ENCODE measurements at regions not wholly inside any gene's neighbourhood (a gene's known extent, or its start where the extent isn't known, plus 50 kb on each side); places are given as distances from the start of the nearest gene placed in this dataset.

- 12% methylated on average over 3 of the region's 3 CpGs for WGBS (ENCODE audit: low lambda C conversion rate)
- CTCF ChIA-PET: interaction anchor here (1.3 kb wide), 1 partner anchor 13 kb away, joined by 3 read pairs; no protein-coding TSS in a partner anchor
Observed at GRCh38 chr2:16405551-16405950, 260.1 kb downstream of the CYRIA start.

More at GRCh38 chr2:16405551-16405950, 260.1 kb downstream of the CYRIA start:
- Histone ChIP-seq H2AFZ (ENCODE audit: low read depth) (no peak overlapping the region), H3K36me3 (replicated peaks in 1 of 2; ENCODE audit: control insufficient read depth in 1 of 2, insufficient read depth in 2 of 2, low read length in 1 of 2) (no peaks in the 10 kb centered on the region), H3K9me3 (no peaks in the 10 kb centered on the region; the same call in 1 of the 2 replicates), H3K27me3 (ENCODE audit: insufficient read depth) (no peaks in the 10 kb centered on the region), H3K4me3 (ENCODE audit: low read depth in 2 of 2, low read length in 1 of 2) (no peak overlapping the region), H4K20me1 (ENCODE audit: insufficient read depth) (no peaks in the 10 kb centered on the region), H3K9ac (no peak overlapping the region), H3F3A (replicated peaks; ENCODE audit: insufficient read depth) (no peaks in the 10 kb centered on the region), H3K27ac (ENCODE audit: low read depth in 2 of 2, low read length in 1 of 2) (no peak overlapping the region), H3K4me1 (ENCODE audit: control insufficient read depth in 1 of 2, insufficient read depth in 2 of 2, low read depth in 1 of 2, low read length in 1 of 2) (no peaks in the 10 kb centered on the region), H3K4me2 (no peak overlapping the region), H3K79me2 (ENCODE audit: insufficient read depth) (no peaks in the 10 kb centered on the region), H3K9me2 (no peaks in the 10 kb centered on the region)
- DNase-seq: no peak
- TF ChIP-seq SIN3A (IDR thresholded peaks at IDR 0.05; ENCODE audit: borderline replicate concordance, low read depth, low read length): no peak
- TF ChIP-seq GATA2 (CRISPR knock-in tag; IDR thresholded peaks at IDR 0.05): no peak
- TF ChIP-seq CTCF (IDR thresholded peaks at IDR 0.05): no peak
- no peak for TF ChIP-seq USF1 (IDR thresholded peaks at IDR 0.05; ENCODE audit: borderline replicate concordance, low read depth)
- TF ChIP-seq EP300 (IDR thresholded peaks at IDR 0.05; ENCODE audit: borderline replicate concordance in 1 of 2, low read depth in 1 of 2, low read length in 1 of 2): no peak
- no peak for TF ChIP-seq SMC3 (IDR thresholded peaks at IDR 0.05; ENCODE audit: low read depth, low read length)
- no peak for TF ChIP-seq MEF2A (IDR thresholded peaks at IDR 0.05; ENCODE audit: borderline replicate concordance, low read depth)
- TF ChIP-seq NRF1 (IDR thresholded peaks at IDR 0.05; ENCODE audit: low read depth, low read length): no peak
- TF ChIP-seq NFIC (IDR thresholded peaks at IDR 0.05; ENCODE audit: borderline replicate concordance): no peak
- TF ChIP-seq MAX (IDR thresholded peaks at IDR 0.05; ENCODE audit: low read depth): no peak
- TF ChIP-seq TAF1 (IDR thresholded peaks at IDR 0.05; ENCODE audit: borderline replicate concordance, low read depth, low read length): no peak
- no peak for TF ChIP-seq TEAD4 (IDR thresholded peaks at IDR 0.05; ENCODE audit: borderline replicate concordance, insufficient read depth)
- no peak for TF ChIP-seq RAD21 (IDR thresholded peaks at IDR 0.05; ENCODE audit: low read length)
- TF ChIP-seq REST (IDR thresholded peaks at IDR 0.05; ENCODE audit: low read depth, low read length): no peak
- POLR2A ChIA-PET: no interaction called here
